Adipocyte (in vitro differentiated cells): ENCODE measurements at regions not wholly inside any gene's neighbourhood (a gene's known extent, or its start where the extent isn't known, plus 50 kb on each side); places are given as distances from the start of the nearest gene placed in this dataset.
"Not testable (repeated sequence)": the region's sequence is repeated elsewhere in the genome, so short reads cannot be mapped to it uniquely, and the experiment has no call there.

Experiments used
- DNase-seq: peaks from one replicate; pipeline ENCODE4 v3.0.0-alpha.2; 2015; ENCODE audit warnings: low read depth
- H3K27me3 ChIP-seq: replicated peaks from 2 replicates; pipeline ENCODE4 v1.7.0; 2013; ENCODE audit warnings: mild to moderate bottlenecking, low read length, moderate library complexity; ENCODE audit not compliant: control insufficient read depth, insufficient read depth
- H3K36me3 ChIP-seq: 2 replicates; pipeline ENCODE4 v1.7.0; 2013; ENCODE audit warnings: low read length, mild to moderate bottlenecking, moderate library complexity; ENCODE audit not compliant: control insufficient read depth, insufficient read depth, severe bottlenecking
- H3K4me1 ChIP-seq: 2 replicates; pipeline ENCODE4 v1.7.0; 2013; ENCODE audit warnings: mild to moderate bottlenecking, low read length, moderate library complexity; ENCODE audit not compliant: control insufficient read depth, insufficient read depth
- H3K4me3 ChIP-seq: 2 replicates; pipeline ENCODE4 v1.7.0; 2013; ENCODE audit warnings: mild to moderate bottlenecking, low read length, moderate library complexity
- H3K9ac ChIP-seq: 2 replicates; pipeline ENCODE4 v1.7.0; 2013; ENCODE audit warnings: mild to moderate bottlenecking, low read length, moderate library complexity
- H3K9me3 ChIP-seq: 2 replicates; pipeline ENCODE4 v1.7.0; 2013; ENCODE audit warnings: mild to moderate bottlenecking, low read length, moderate library complexity; ENCODE audit not compliant: control insufficient read depth

- Histone ChIP-seq H3K4me1 (no peaks in the 10 kb centered on the region), H3K4me3 (no peak overlapping the region), H3K9ac (no peak overlapping the region), H3K27me3 (peaks cover 28% of the 10 kb centered on the region), H3K36me3 (no peaks in the 10 kb centered on the region), H3K9me3 (no peaks in the 10 kb centered on the region)
- no peak for DNase-seq
Observed at GRCh38 chr12:131557078-131557709, 153.7 kb upstream of the SFSWAP start.

- Histone ChIP-seq H3K9ac (no peak overlapping the region), H3K4me1 (peaks cover under 1% of the 10 kb centered on the region), H3K36me3 (no peaks in the 10 kb centered on the region), H3K27me3 (peaks cover 27% of the 10 kb centered on the region), H3K4me3 (no peak overlapping the region), H3K9me3 (no peaks in the 10 kb centered on the region)
- no peak for DNase-seq
Observed at GRCh38 chr12:131559517-131560516, 151.1 kb upstream of the SFSWAP start.

- H3K9ac ChIP-seq: no peak overlapping the region
- no peak for DNase-seq
- H3K4me1 ChIP-seq: peaks cover 2% of the 10 kb centered on the region
- H3K9me3 ChIP-seq: no peaks in the 10 kb centered on the region
- no peak overlapping the region for H3K4me3 ChIP-seq
- H3K36me3 ChIP-seq: no peaks in the 10 kb centered on the region
- H3K27me3 ChIP-seq: peaks cover 35% of the 10 kb centered on the region
Observed at GRCh38 chr12:131561051-131561450, 149.8 kb upstream of the SFSWAP start.

GRCh38 chr12:131561891-131562684, 148.8 kb upstream of the SFSWAP start:
- DNase-seq: no peak
- no peak overlapping the region for H3K4me3 ChIP-seq
- no peaks in the 10 kb centered on the region for H3K36me3 ChIP-seq
- no peak overlapping the region for H3K9ac ChIP-seq
- peaks cover 34% of the 10 kb centered on the region for H3K27me3 ChIP-seq
- peaks cover 2% of the 10 kb centered on the region for H3K4me1 ChIP-seq
- H3K9me3 ChIP-seq: no peaks in the 10 kb centered on the region

GRCh38 chr12:131564138-131564727, 146.7 kb upstream of the SFSWAP start:
- H3K36me3 ChIP-seq, H3K4me3 ChIP-seq, H3K9me3 ChIP-seq, H3K9ac ChIP-seq, H3K4me1 ChIP-seq, DNase-seq: not testable (repeated sequence)
- peaks cover 40% of the 10 kb centered on the region for H3K27me3 ChIP-seq

- no peak overlapping the region for H3K9ac ChIP-seq
- no peak for DNase-seq
Observed at GRCh38 chr12:131564845-131565244, 146.0 kb upstream of the SFSWAP start.

GRCh38 chr12:131565267-131566015, 145.4 kb upstream of the SFSWAP start:
- H3K9ac ChIP-seq: no peak overlapping the region
- peaks cover 50% of the 10 kb centered on the region for H3K27me3 ChIP-seq
- peaks cover 3% of the 10 kb centered on the region for H3K9me3 ChIP-seq
- peaks cover 2% of the 10 kb centered on the region for H3K4me1 ChIP-seq
- H3K4me3 ChIP-seq: no peak overlapping the region
- no peaks in the 10 kb centered on the region for H3K36me3 ChIP-seq
- DNase-seq: no peak

More at GRCh38 chr12:131564845-131565244, 146.0 kb upstream of the SFSWAP start:
- Histone ChIP-seq H3K9me3 (peaks cover 3% of the 10 kb centered on the region), H3K4me1 (peaks cover 2% of the 10 kb centered on the region), H3K4me3 (no peak overlapping the region), H3K36me3 (no peaks in the 10 kb centered on the region), H3K27me3 (peaks cover 46% of the 10 kb centered on the region)

GRCh38 chr12:131568336-131568735, 142.6 kb upstream of the SFSWAP start:
- peaks cover 63% of the 10 kb centered on the region for H3K27me3 ChIP-seq
- peaks cover 3% of the 10 kb centered on the region for H3K9me3 ChIP-seq
- H3K4me3 ChIP-seq: no peak overlapping the region
- H3K9ac ChIP-seq: no peak overlapping the region
- H3K4me1 ChIP-seq: peaks cover 2% of the 10 kb centered on the region
- no peaks in the 10 kb centered on the region for H3K36me3 ChIP-seq
- no peak for DNase-seq

- H3K9me3 ChIP-seq: peaks cover 3% of the 10 kb centered on the region
- no peak for DNase-seq
- H3K4me1 ChIP-seq: peaks cover 19% of the 10 kb centered on the region
- H3K9ac ChIP-seq: no peak overlapping the region
- H3K4me3 ChIP-seq: no peak overlapping the region
- peaks cover 55% of the 10 kb centered on the region for H3K27me3 ChIP-seq
- no peaks in the 10 kb centered on the region for H3K36me3 ChIP-seq
Observed at GRCh38 chr12:131570596-131570995, 140.3 kb upstream of the SFSWAP start.

- no peak for DNase-seq
- no peak overlapping the region for H3K9ac ChIP-seq
Observed at GRCh38 chr12:131571827-131572226, 139.1 kb upstream of the SFSWAP start.

More at GRCh38 chr12:131571827-131572226, 139.1 kb upstream of the SFSWAP start:
- H3K27me3 ChIP-seq: peaks cover 52% of the 10 kb centered on the region
- H3K4me1 ChIP-seq: peaks cover 19% of the 10 kb centered on the region
- H3K36me3 ChIP-seq: no peaks in the 10 kb centered on the region
- no peak overlapping the region for H3K4me3 ChIP-seq
- peaks cover 3% of the 10 kb centered on the region for H3K9me3 ChIP-seq
